ENCODE measurements at regions not wholly inside any gene's neighbourhood (a gene's known extent, or its start where the extent isn't known, plus 50 kb on each side); places are given as distances from the start of the nearest gene placed in this dataset.

- TF ChIP-seq EP300 (IDR thresholded peaks at IDR 0.05), result no peak
- TF ChIP-seq CTCF (IDR thresholded peaks at IDR 0.05), result no peak
- no peak for TF ChIP-seq POLR2A (IDR thresholded peaks at IDR 0.05)
- TF ChIP-seq POLR2AphosphoS5 (IDR thresholded peaks at IDR 0.05), result no peak
These were observed 230.3 kb downstream of the INHBA start for GRCh38 chr7:41472427-41473125.

All from stomach (tissue), 4 donors.